ENCODE measurements at regions not wholly inside any gene's neighbourhood (a gene's known extent, or its start where the extent isn't known, plus 50 kb on each side); places are given as distances from the start of the nearest gene placed in this dataset.

GRCh38 chr10:6888434-6888833, 308.4 kb upstream of the PRKCQ start:
- no peak for TF ChIP-seq HDGF (IDR thresholded peaks at IDR 0.05; ENCODE audit: borderline replicate concordance)
- no peak for TF ChIP-seq ELF4 (IDR thresholded peaks at IDR 0.05)
- TF ChIP-seq FOXK2 (IDR thresholded peaks at IDR 0.05), result no peak
- no peak for TF ChIP-seq SP1 (IDR thresholded peaks at IDR 0.05)
- no peak for TF ChIP-seq SUZ12 (IDR thresholded peaks at IDR 0.05)
- TF ChIP-seq PKNOX1 (IDR thresholded peaks at IDR 0.05), result no peak
- no peak for TF ChIP-seq NFRKB (IDR thresholded peaks at IDR 0.05)
- no peak for TF ChIP-seq CTBP1 (IDR thresholded peaks at IDR 0.05; ENCODE audit: borderline replicate concordance)
- no peak for TF ChIP-seq BHLHE40 (IDR thresholded peaks at IDR 0.05; ENCODE audit: borderline replicate concordance)
- no peak for TF ChIP-seq FOXA1 (IDR thresholded peaks at IDR 0.05)
- no peak for TF ChIP-seq L3MBTL2 (conservative IDR thresholded peaks at IDR 0.05)
- TF ChIP-seq LEF1 (IDR thresholded peaks at IDR 0.05; ENCODE audit: borderline replicate concordance), result no peak
- no peak for TF ChIP-seq ZNF384 (IDR thresholded peaks at IDR 0.05)
- ChIA-PET CTCF (no interaction called here), POLR2A (no interaction called here)
- no peak for DNase-seq (ENCODE audit: extremely low spot score)

GRCh38 chr10:6885284-6885683, 305.2 kb upstream of the PRKCQ start:
- POLR2A ChIA-PET, result no interaction called here
- CTCF ChIA-PET, result interaction anchor here (0.6 kb wide), 1 partner anchor 802 kb away, joined by 4 read pairs; no protein-coding TSS in a partner anchor
- DNase-seq (ENCODE audit: extremely low spot score), result no peak
- TF ChIP-seq PKNOX1 (IDR thresholded peaks at IDR 0.05) (no peak), HDGF (IDR thresholded peaks at IDR 0.05; ENCODE audit: borderline replicate concordance) (no peak), ZNF384 (IDR thresholded peaks at IDR 0.05) (no peak), ELF4 (IDR thresholded peaks at IDR 0.05) (no peak), FOXM1 (IDR thresholded peaks at IDR 0.05; ENCODE audit: borderline replicate concordance) (no peak), ARNT (IDR thresholded peaks at IDR 0.05) (no peak), SUZ12 (IDR thresholded peaks at IDR 0.05) (no peak)

GRCh38 chr10:6881987-6882386, 301.9 kb upstream of the PRKCQ start:
- ChIA-PET CTCF (interaction anchor here (0.6 kb wide), 1 partner anchor 603 kb away, joined by 3 read pairs; no protein-coding TSS in a partner anchor), POLR2A (no interaction called here)
- TF ChIP-seq PKNOX1 (IDR thresholded peaks at IDR 0.05) (no peak), FOXK2 (IDR thresholded peaks at IDR 0.05) (no peak), L3MBTL2 (conservative IDR thresholded peaks at IDR 0.05) (no peak), ZNF384 (IDR thresholded peaks at IDR 0.05) (no peak), HDGF (IDR thresholded peaks at IDR 0.05; ENCODE audit: borderline replicate concordance) (no peak), SUZ12 (IDR thresholded peaks at IDR 0.05) (no peak), ARNT (IDR thresholded peaks at IDR 0.05) (no peak), SP1 (IDR thresholded peaks at IDR 0.05) (no peak), FOXA1 (IDR thresholded peaks at IDR 0.05) (no peak), BHLHE40 (IDR thresholded peaks at IDR 0.05; ENCODE audit: borderline replicate concordance) (no peak), TARDBP (IDR thresholded peaks at IDR 0.05) (no peak)
- DNase-seq (ENCODE audit: extremely low spot score), result no peak

GRCh38 chr10:6877722-6878392, 297.8 kb upstream of the PRKCQ start:
- POLR2A ChIA-PET, result interaction anchor here (0.6 kb wide), 1 partner anchor 50 kb away, joined by 3 read pairs; no protein-coding TSS in a partner anchor
- no peak for DNase-seq (ENCODE audit: extremely low spot score)
- CTCF ChIA-PET, result interaction anchor here (1.1 kb wide), 1 partner anchor 42 kb away, joined by 4 read pairs; no protein-coding TSS in a partner anchor
- TF ChIP-seq NFRKB (IDR thresholded peaks at IDR 0.05), result no peak
- TF ChIP-seq ARNT (IDR thresholded peaks at IDR 0.05), result no peak
- TF ChIP-seq ELF4 (IDR thresholded peaks at IDR 0.05), result no peak
- no peak for TF ChIP-seq L3MBTL2 (conservative IDR thresholded peaks at IDR 0.05)
- no peak for TF ChIP-seq TARDBP (IDR thresholded peaks at IDR 0.05)
- TF ChIP-seq FOXM1 (IDR thresholded peaks at IDR 0.05; ENCODE audit: borderline replicate concordance), result no peak
- TF ChIP-seq HDGF (IDR thresholded peaks at IDR 0.05; ENCODE audit: borderline replicate concordance), result no peak
- TF ChIP-seq SUZ12 (IDR thresholded peaks at IDR 0.05), result no peak
- TF ChIP-seq BHLHE40 (IDR thresholded peaks at IDR 0.05; ENCODE audit: borderline replicate concordance), result no peak
- no peak for TF ChIP-seq LEF1 (IDR thresholded peaks at IDR 0.05; ENCODE audit: borderline replicate concordance)
- TF ChIP-seq FOXK2 (IDR thresholded peaks at IDR 0.05), result no peak
- no peak for TF ChIP-seq CTBP1 (IDR thresholded peaks at IDR 0.05; ENCODE audit: borderline replicate concordance)
- TF ChIP-seq PKNOX1 (IDR thresholded peaks at IDR 0.05), result no peak
- no peak for TF ChIP-seq SP1 (IDR thresholded peaks at IDR 0.05)

GRCh38 chr10:6877336-6877721, 297.3 kb upstream of the PRKCQ start:
- no peak for DNase-seq (ENCODE audit: extremely low spot score)
- CTCF ChIA-PET, result interaction anchor here (1.1 kb wide), 1 partner anchor 43 kb away, joined by 4 read pairs; no protein-coding TSS in a partner anchor
- TF ChIP-seq ELF4 (IDR thresholded peaks at IDR 0.05) (no peak), SP1 (IDR thresholded peaks at IDR 0.05) (no peak), FOXA1 (IDR thresholded peaks at IDR 0.05) (no peak)
- POLR2A ChIA-PET, result no interaction called here

GRCh38 chr10:6875269-6875865, 295.3 kb upstream of the PRKCQ start:
- no peak for DNase-seq (ENCODE audit: extremely low spot score)
- CTCF ChIA-PET, result no interaction called here
- POLR2A ChIA-PET, result no interaction called here
- TF ChIP-seq BHLHE40 (IDR thresholded peaks at IDR 0.05; ENCODE audit: borderline replicate concordance), result no peak
- TF ChIP-seq CTBP1 (IDR thresholded peaks at IDR 0.05; ENCODE audit: borderline replicate concordance), result no peak
- no peak for TF ChIP-seq LEF1 (IDR thresholded peaks at IDR 0.05; ENCODE audit: borderline replicate concordance)
- no peak for TF ChIP-seq NFRKB (IDR thresholded peaks at IDR 0.05)
- TF ChIP-seq FOXM1 (IDR thresholded peaks at IDR 0.05; ENCODE audit: borderline replicate concordance), result no peak
- no peak for TF ChIP-seq PKNOX1 (IDR thresholded peaks at IDR 0.05)
- TF ChIP-seq ELF4 (IDR thresholded peaks at IDR 0.05), result no peak
- no peak for TF ChIP-seq L3MBTL2 (conservative IDR thresholded peaks at IDR 0.05)
- no peak for TF ChIP-seq ZNF384 (IDR thresholded peaks at IDR 0.05)

Measured in HEK293T (cell line).